GM10248 (cell line): ENCODE measurements at regions not wholly inside any gene's neighbourhood (a gene's known extent, or its start where the extent isn't known, plus 50 kb on each side); places are given as distances from the start of the nearest gene placed in this dataset.

Experiments
- CTCF ChIA-PET: fragments of 300-600 bp; sonication (Branson Sonifier 250); formaldehyde crosslinking; extraction: SDS; loops from one replicate; lab custom pipeline; 2021; ENCODE audit warnings: antibody characterized with exemption; lab: Yijun Ruan, JAX
- POLR2A ChIA-PET: fragments of 350-650 bp; sonication (Branson Sonifier 250); formaldehyde crosslinking; extraction: SDS; loops from one replicate; lab custom pipeline; 2020; ENCODE audit warnings: antibody characterized with exemption; lab: Yijun Ruan, JAX
- DNase-seq: peaks from one replicate; pipeline ENCODE4 v3.0.0; 2012; ENCODE audit errors: extremely low spot score
- TF ChIP-seq, protein P1 (sequence below): IDR thresholded peaks from 2 replicates; pipeline ENCODE4 v1.5.1; 2012; ENCODE audit warnings: mild to moderate bottlenecking, low read depth; ENCODE audit errors: extremely low read depth, missing control alignments, control extremely low read depth

DNA sequence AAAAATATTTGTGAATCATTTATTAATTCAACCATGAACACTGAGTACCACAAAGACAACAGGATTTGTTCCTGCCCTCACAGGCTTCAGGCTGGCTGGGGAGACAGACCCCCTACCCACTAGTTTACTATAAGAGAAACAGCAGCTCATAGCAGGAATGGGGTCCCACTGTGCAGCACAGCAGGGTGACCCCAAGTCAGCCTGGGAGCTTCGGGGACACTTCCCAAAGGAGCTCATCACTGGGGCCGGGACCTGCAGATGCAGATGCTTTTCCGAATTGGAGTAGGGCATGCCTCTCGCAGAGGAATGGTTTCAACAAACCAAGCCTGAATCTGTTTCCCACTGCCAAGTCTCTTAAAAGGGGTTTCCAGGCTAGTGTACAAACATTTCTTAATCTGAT lies 176.2 kb upstream of the PWP1 start:
- TF ChIP-seq, protein P1, sequence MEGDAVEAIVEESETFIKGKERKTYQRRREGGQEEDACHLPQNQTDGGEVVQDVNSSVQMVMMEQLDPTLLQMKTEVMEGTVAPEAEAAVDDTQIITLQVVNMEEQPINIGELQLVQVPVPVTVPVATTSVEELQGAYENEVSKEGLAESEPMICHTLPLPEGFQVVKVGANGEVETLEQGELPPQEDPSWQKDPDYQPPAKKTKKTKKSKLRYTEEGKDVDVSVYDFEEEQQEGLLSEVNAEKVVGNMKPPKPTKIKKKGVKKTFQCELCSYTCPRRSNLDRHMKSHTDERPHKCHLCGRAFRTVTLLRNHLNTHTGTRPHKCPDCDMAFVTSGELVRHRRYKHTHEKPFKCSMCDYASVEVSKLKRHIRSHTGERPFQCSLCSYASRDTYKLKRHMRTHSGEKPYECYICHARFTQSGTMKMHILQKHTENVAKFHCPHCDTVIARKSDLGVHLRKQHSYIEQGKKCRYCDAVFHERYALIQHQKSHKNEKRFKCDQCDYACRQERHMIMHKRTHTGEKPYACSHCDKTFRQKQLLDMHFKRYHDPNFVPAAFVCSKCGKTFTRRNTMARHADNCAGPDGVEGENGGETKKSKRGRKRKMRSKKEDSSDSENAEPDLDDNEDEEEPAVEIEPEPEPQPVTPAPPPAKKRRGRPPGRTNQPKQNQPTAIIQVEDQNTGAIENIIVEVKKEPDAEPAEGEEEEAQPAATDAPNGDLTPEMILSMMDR, result no peak
- POLR2A ChIA-PET, result no interaction called here

DNA sequence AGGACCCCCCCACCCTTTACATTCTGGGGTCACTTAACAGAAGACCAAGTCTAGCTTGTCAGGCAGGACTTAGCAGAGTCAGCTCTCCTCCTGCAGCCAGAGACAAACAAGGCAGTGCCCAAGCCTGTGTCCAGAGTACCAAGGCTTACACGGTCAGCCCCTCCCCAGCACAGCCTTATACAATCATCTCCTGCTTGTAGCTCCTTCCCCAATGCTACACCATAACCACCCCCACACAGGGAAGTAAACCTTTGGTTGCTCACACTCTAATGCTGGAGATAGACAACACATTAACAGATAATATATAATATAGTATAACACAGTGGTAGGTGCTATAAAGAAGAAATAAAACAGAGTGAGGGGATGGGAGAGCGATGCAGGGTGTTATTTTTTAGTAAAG lies 175.4 kb upstream of the PWP1 start:
- CTCF ChIA-PET, result interaction anchor here (2.1 kb wide), 1 partner anchor 9 kb away, joined by 5 read pairs; no protein-coding TSS in a partner anchor
- POLR2A ChIA-PET, result no interaction called here

More for the DNA sequence above, 176.2 kb upstream of the PWP1 start:
- CTCF ChIA-PET, result interaction anchor here (2.1 kb wide), 1 partner anchor 10 kb away, joined by 5 read pairs; no protein-coding TSS in a partner anchor
- no peak for DNase-seq

DNA sequence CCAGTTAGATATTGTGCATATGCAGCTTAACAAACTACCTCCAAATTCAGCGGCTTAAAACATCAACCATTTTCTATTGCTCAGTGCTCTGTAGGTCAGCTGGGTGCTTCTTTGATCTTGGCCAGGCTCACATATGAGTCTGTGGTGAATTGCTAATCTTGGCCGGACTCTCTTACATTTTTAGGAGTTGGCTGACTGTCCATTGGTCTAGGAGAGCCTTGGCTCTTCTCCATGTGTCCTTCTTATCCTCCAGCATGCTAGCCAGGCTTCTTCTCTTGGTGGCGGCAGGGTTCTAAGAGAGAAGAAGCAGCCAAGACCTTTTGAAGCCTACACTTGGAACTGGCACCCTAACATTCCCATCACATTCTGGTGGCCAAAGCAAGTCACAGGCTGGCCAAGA lies 174.3 kb upstream of the PWP1 start:
- CTCF ChIA-PET, result no interaction called here
- TF ChIP-seq, protein P1, result no peak

More for the DNA sequence above, 175.4 kb upstream of the PWP1 start:
- TF ChIP-seq, protein P1, result no peak
- DNase-seq, result no peak

DNA sequence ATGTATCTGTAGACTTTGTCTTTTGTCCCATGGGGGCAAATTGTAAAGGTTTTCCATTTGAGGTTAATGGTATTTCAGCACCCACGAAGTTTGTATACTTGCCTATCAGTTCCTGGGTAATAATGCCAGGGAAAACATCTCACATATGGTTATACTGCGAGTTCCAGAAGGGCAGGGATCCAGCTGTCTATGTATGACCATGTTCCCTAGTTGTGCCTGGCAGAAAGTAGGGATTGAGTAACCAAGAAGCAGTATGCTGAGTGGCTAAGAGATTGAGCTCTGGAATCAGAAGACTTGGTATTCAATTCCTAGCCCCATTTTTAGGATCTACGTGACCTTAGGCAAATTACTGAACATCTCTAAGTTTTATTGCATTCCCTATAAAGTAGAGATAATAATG lies 173.2 kb upstream of the PWP1 start:
- TF ChIP-seq, protein P1, result no peak
- CTCF ChIA-PET, result interaction anchor here (0.7 to 1.1 kb wide), 2 partner anchors 20 to 381 kb away, joined by 3 read pairs; no protein-coding TSS in a partner anchor
- POLR2A ChIA-PET, result no interaction called here
- DNase-seq, result no peak

More for the DNA sequence above, 174.3 kb upstream of the PWP1 start:
- DNase-seq, result no peak
- POLR2A ChIA-PET, result no interaction called here

DNA sequence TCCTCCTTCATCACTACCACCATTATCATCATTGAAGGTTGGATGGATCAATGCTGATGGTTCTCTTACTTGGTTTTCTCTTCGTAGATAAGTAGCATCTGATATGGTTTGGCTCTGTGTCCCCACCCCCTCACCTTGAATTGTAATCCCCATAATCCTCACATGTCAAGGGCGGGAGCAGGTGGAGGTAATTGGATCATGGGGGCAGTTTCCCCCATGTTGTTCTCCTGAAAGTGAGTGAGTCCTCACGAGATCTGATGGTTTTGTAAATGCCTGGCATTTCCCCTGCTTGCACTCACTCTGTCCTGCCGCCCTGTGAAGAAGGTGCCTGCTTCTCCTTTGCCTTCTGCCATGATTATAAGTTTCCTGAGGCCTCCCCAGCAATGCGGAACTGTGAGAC lies 172.4 kb upstream of the PWP1 start:
- POLR2A ChIA-PET, result no interaction called here
- TF ChIP-seq, protein P1, result no peak
- no peak for DNase-seq
- CTCF ChIA-PET, result no interaction called here

DNA sequence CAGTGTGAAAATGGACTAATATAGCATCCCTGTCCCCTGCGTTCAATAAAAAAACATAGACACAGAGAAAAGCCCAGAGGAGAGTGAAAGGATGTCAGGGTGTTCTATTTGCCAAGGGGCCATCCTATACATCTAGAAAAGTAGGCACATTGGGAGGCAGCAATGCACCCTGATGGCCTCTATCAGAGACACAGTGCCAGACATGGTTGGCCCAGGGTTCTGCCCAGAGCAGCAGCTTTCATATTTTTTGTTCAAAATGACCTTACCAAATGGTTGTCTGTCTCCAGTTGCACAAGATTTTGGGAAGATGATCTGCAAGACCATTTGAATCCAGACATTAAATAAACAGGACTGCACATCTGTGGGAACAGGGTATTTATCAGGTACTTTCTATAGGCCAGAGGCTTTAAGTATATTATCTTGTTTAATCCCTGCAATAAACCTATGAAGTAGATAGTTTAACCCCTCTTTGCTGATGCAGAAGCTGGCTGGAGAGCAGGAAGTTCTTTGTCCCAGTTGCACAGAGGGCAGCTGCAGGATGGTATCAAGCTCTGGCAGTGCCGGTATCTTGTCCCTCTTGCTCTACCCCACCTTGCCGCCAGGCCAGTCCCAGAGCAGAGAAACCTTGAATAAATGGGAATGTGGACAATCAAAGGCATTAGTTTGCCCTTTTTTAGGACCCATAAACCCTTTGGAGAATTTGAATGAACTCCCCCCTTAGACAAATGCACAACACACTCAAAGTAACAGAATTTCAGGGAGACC lies 171.8 kb upstream of the PWP1 start:
- DNase-seq, result no peak
- ChIA-PET CTCF (interaction anchor here (1.4 kb wide), 1 partner anchor 58 kb away, joined by 3 read pairs; no protein-coding TSS in a partner anchor), POLR2A (no interaction called here)
- TF ChIP-seq, protein P1, result no peak
